22Rv1 (cell line): ENCODE measurements at regions not wholly inside any gene's neighbourhood (a gene's known extent, or its start where the extent isn't known, plus 50 kb on each side); places are given as distances from the start of the nearest gene placed in this dataset.

ENCODE experiments used
- H3K27ac ChIP-seq: fragments of 450-650 bp; 2 replicates; pipeline ENCODE4 v1.5.1; 2017
- CTCF ChIP-seq: fragments of 450-650 bp; IDR thresholded peaks from 2 replicates; pipeline ENCODE4 v1.5.1; 2017; ENCODE audit warnings: mild to moderate bottlenecking
- ZFX ChIP-seq: fragments of 450-650 bp; IDR thresholded peaks from 2 replicates; pipeline ENCODE4 v1.6.1; 2017; ENCODE audit warnings: antibody characterized with exemption, borderline replicate concordance

DNA sequence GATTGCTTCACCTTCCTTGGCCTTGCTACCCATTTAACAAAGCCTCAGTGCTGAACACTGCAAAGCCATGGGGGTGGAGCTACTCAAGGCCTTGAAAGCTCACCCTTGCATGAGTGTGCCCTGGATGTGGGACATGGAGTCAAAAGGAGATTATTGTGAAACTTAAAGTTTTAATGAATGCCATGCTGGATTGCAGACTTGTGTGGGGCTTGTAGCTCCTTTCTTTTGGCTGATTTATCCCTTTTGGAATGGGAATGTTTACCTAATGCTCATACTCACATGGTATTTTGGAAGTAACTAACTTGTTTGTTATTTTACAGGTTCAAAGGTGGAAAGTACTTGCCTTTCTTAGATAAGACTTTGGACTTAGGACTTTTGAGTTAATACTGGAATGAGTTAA lies 538.5 kb upstream of the NECTIN3 start:
- TF ChIP-seq ZFX (no peak), CTCF (no peak)
- no peak overlapping the region for H3K27ac ChIP-seq

- TF ChIP-seq ZFX (no peak), CTCF (no peak)
- no peak overlapping the region for H3K27ac ChIP-seq
Measured at GRCh38 chr3:110542552-110543150, 529.0 kb upstream of the NECTIN3 start.

GRCh38 chr3:110544730-110545129 lies 526.9 kb upstream of the NECTIN3 start:
- TF ChIP-seq CTCF, result no peak
- no peak for TF ChIP-seq ZFX

GRCh38 chr3:110550511-110550910 lies 521.1 kb upstream of the NECTIN3 start:
- TF ChIP-seq ZFX (no peak), CTCF (no peak)
- H3K27ac ChIP-seq, result no peak overlapping the region

More at GRCh38 chr3:110544730-110545129, 526.9 kb upstream of the NECTIN3 start:
- no peak overlapping the region for H3K27ac ChIP-seq

- H3K27ac ChIP-seq, result no peak overlapping the region
- no peak for TF ChIP-seq ZFX
- no peak for TF ChIP-seq CTCF
Measured at GRCh38 chr3:110562621-110563020, 509.0 kb upstream of the NECTIN3 start.

DNA sequence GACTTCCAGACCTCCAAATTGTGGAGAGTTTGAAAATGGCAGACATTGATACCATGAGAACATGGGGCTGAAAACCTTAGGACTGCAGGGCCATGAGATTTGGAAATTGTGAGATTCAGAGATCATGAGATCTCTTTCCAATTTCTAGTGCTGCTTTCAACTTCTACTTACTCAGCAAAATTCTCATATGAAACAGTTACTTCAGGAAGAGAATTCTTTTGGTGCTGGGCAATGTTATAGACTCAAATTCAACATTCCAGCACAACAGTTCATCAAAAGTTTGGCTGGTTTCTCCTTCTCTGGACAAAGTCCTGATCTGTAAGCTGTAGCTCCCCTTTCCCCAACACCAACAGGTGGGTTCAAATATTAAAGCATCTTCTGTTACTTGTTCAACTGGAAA lies 506.9 kb upstream of the NECTIN3 start:
- no peak overlapping the region for H3K27ac ChIP-seq
- no peak for TF ChIP-seq ZFX
- TF ChIP-seq CTCF, result no peak

GRCh38 chr3:110567029-110567428 lies 504.6 kb upstream of the NECTIN3 start:
- TF ChIP-seq ZFX (no peak), CTCF (no peak)
- no peak overlapping the region for H3K27ac ChIP-seq
